ENCODE measurements at regions not wholly inside any gene's neighbourhood (a gene's known extent, or its start where the extent isn't known, plus 50 kb on each side); places are given as distances from the start of the nearest gene placed in this dataset.

DNA sequence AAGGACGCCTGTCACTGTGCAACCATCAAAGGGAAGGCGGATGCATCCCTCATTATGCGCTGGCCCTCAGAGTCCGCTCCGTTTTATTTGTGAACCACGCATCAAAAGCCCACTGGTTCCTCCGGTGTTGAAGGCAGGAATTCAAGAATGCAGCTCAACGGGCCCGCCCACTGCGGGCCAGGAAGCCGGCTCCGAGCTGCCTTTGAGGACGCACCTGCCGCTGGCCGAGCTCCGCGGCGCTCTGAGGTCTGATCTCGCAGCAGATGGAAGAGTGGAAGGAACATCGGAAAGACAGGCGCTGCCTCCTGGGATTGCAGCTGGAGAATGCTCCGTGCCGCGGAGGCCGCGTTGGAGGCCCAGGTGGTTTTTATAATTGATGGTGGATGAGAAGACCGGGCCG, 56.9 kb upstream of the ADGRA1 start:
- DNase-seq (ENCODE audit: low spot score), result no peak
- Histone ChIP-seq H3K4me3 (no peak overlapping the region), H3K27ac (no peak overlapping the region)
- TF ChIP-seq, protein P1, sequence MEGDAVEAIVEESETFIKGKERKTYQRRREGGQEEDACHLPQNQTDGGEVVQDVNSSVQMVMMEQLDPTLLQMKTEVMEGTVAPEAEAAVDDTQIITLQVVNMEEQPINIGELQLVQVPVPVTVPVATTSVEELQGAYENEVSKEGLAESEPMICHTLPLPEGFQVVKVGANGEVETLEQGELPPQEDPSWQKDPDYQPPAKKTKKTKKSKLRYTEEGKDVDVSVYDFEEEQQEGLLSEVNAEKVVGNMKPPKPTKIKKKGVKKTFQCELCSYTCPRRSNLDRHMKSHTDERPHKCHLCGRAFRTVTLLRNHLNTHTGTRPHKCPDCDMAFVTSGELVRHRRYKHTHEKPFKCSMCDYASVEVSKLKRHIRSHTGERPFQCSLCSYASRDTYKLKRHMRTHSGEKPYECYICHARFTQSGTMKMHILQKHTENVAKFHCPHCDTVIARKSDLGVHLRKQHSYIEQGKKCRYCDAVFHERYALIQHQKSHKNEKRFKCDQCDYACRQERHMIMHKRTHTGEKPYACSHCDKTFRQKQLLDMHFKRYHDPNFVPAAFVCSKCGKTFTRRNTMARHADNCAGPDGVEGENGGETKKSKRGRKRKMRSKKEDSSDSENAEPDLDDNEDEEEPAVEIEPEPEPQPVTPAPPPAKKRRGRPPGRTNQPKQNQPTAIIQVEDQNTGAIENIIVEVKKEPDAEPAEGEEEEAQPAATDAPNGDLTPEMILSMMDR (IDR thresholded peaks at IDR 0.05), result no peak

- no peak overlapping the region for H3K4me3 ChIP-seq
- no peak overlapping the region for H3K27ac ChIP-seq
- TF ChIP-seq, protein P1 (IDR thresholded peaks at IDR 0.05), result no peak
- DNase-seq (ENCODE audit: low spot score), result no peak
Measured at GRCh38 chr10:133030126-133030525, 57.6 kb upstream of the ADGRA1 start.

GRCh38 chr10:133028956-133029355, 58.8 kb upstream of the ADGRA1 start:
- TF ChIP-seq, protein P1 (IDR thresholded peaks at IDR 0.05), result no peak
- H3K4me3 ChIP-seq, result no peak overlapping the region
- H3K27ac ChIP-seq, result no peak overlapping the region
- DNase-seq (ENCODE audit: low spot score), result no peak

- Histone ChIP-seq H3K4me3 (no peak overlapping the region), H3K27ac (no peak overlapping the region)
- TF ChIP-seq, protein P1 (IDR thresholded peaks at IDR 0.05), result no peak
- DNase-seq (ENCODE audit: low spot score), result no peak
Measured at GRCh38 chr10:133028158-133028557, 59.6 kb upstream of the ADGRA1 start.

- no peak for DNase-seq (ENCODE audit: low spot score)
- no peak overlapping the region for H3K27ac ChIP-seq
- TF ChIP-seq, protein P1 (IDR thresholded peaks at IDR 0.05), result no peak
- no peak overlapping the region for H3K4me3 ChIP-seq
Measured at GRCh38 chr10:133027482-133027881, 60.2 kb upstream of the ADGRA1 start.

DNA sequence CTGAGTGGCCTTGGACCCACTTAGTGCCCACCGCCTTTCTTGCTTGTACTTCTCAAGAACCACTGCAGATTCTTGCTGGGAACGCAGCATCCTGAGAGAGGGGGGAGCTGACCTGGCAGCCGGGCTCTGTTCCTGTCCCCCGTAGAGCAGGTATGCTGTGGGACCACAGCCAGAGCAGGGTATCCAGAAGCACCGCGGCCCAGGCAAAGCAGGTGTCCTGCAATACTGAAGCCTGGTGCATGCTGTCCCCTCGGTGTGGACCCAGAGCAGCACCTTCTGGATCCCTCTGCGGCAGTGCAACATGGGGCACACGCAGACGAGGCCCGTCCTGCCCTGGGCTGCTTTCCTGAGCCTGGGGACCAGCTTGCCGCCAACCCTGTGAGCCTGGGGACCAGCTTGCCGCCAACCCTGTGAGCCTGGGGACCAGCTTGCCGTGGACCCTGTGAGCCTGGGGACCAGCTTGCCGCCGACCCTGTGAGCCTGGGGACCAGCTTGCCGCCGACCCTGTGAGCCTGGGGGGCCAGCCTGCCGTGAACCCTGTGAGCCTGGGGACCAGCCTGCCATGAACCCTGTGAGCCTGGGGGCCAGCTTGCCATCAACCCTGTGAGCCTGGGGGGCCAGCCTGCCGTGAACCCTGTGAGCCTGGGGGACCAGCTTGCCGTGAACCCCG, 60.9 kb upstream of the ADGRA1 start:
- Histone ChIP-seq H3K4me3 (no peak overlapping the region), H3K27ac (no peak overlapping the region)
- DNase-seq (ENCODE audit: low spot score), result no peak
- TF ChIP-seq, protein P1 (IDR thresholded peaks at IDR 0.05), result no peak

DNA sequence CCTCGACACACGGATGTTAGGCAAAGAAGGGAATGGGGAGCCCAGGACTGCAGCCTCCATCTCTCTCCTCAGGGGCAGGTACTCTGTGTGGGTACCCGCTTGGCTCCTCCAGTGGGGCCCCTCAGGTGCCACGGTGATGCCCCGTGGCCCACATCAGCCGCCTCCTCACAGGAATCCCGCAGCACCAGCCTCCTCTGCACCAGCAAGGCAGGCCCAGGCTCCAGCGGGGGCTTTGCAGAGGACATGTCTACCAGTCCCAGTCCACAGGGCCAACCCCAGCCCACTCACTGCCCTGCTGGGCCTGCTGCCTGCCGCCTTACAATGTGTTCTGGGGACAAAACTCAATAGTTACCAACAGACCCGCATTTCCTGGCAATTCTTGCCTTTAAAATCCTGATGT, 61.6 kb upstream of the ADGRA1 start:
- DNase-seq (ENCODE audit: low spot score), result no peak
- H3K27ac ChIP-seq, result no peak overlapping the region
- no peak overlapping the region for H3K4me3 ChIP-seq
- TF ChIP-seq, protein P1 (IDR thresholded peaks at IDR 0.05), result no peak

All from coronary artery (tissue), 2 donors.